GM13976 (cell line): ENCODE measurements at regions not wholly inside any gene's neighbourhood (a gene's known extent, or its start where the extent isn't known, plus 50 kb on each side); places are given as distances from the start of the nearest gene placed in this dataset.

Experiments
- DNase-seq: peaks from one replicate; pipeline ENCODE4 v3.0.0; 2012; ENCODE audit warnings: low spot score
- CTCF ChIP-seq: IDR thresholded peaks from 2 replicates; pipeline ENCODE4 v1.5.1; 2012; ENCODE audit warnings: borderline replicate concordance, mild to moderate bottlenecking; ENCODE audit not compliant: insufficient read depth; ENCODE audit errors: extremely low read depth, missing control alignments, control extremely low read depth
- in situ Hi-C: fragments of 300-500 bp; cut with MboI; formaldehyde crosslinking; loops from one replicate; pipeline ENCODE4 v1.12.0; 2022; ENCODE audit warnings: low sequenced_read_pairs, mixed read lengths, inconsistent platforms; ENCODE audit not compliant: unreplicated experiment

- no peak for TF ChIP-seq CTCF
- in situ Hi-C loops: loop anchor here (25.0 kb wide), 1 partner anchor 1285 kb away; no protein-coding TSS in a partner anchor
- DNase-seq: no peak
Observed at GRCh38 chr11:96447208-96448110, 57.6 kb downstream of the JRKL start.

DNA sequence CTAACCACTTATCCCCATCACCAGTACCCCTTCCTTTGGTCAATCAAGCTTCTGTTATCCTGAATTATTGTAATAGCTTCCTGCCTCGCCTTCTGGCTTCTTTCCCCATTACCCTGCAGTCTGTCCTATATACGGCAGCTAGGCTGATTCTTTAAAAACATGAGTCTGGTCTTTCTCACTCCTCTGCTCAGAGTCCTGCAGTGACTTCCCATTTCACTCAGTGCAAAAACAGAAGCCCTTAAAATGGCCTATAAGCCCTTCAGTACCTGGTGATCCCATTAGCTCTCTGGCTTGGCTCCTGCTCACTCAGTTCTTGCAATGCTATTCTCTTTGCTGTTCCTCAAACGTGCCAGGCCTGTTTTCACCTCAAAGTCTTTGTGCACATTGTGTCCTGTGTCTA lies 58.4 kb downstream of the JRKL start:
- TF ChIP-seq CTCF: no peak
- in situ Hi-C loops: loop anchor here (25.0 kb wide), 1 partner anchor 1286 kb away; no protein-coding TSS in a partner anchor
- no peak for DNase-seq

GRCh38 chr11:96456111-96456510 lies 66.3 kb downstream of the JRKL start:
- TF ChIP-seq CTCF: no peak
- in situ Hi-C loops: loop anchor here (25.0 kb wide), 1 partner anchor 681 kb away; no protein-coding TSS in a partner anchor
- DNase-seq: no peak

DNA sequence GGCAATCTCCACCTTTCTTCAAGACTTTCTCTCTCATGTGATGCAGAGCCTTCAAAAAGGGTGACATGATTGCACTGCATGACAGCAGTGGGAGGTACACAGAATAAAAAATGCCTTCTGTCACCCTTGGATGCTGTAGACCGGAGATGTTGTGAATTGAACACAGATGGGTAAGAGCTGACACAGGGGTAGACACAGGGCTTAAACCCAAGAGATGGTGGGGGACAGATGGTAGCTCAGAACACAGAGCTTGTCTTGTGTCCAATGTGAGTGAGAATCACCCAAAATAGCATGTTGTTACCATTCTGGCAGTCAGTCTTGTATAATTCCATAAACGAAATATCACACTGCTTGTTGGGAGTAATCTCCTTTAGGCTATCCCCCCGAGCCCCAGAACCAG lies 69.9 kb downstream of the JRKL start:
- DNase-seq: no peak
- in situ Hi-C loops: loop anchor here (25.0 kb wide), 1 partner anchor 678 kb away; no protein-coding TSS in a partner anchor
- TF ChIP-seq CTCF: no peak

GRCh38 chr11:96461871-96462270 lies 72.1 kb downstream of the JRKL start:
- DNase-seq: no peak
- TF ChIP-seq CTCF: no peak
- in situ Hi-C loops: loop anchor here (25.0 kb wide), 1 partner anchor 675 kb away; no protein-coding TSS in a partner anchor

- peak; percentile 70 for DNase-seq
- TF ChIP-seq CTCF: peak; percentile 54
- in situ Hi-C loops: loop anchor here (25.0 kb wide), 1 partner anchor 672 kb away; no protein-coding TSS in a partner anchor
Observed at GRCh38 chr11:96464700-96465307, 75.0 kb downstream of the JRKL start.
